ENCODE measurements at regions not wholly inside any gene's neighbourhood (a gene's known extent, or its start where the extent isn't known, plus 50 kb on each side); places are given as distances from the start of the nearest gene placed in this dataset.

GRCh38 chr20:60780388-60781025 lies 471.6 kb upstream of the CDH4 start:
- no peak for TF ChIP-seq CTCF (conservative IDR thresholded peaks at IDR 0.05)
- H3K27ac ChIP-seq, result no peak overlapping the region

GRCh38 chr20:60782959-60783625 lies 469.0 kb upstream of the CDH4 start:
- H3K27ac ChIP-seq, result no peak overlapping the region
- no peak for TF ChIP-seq CTCF (conservative IDR thresholded peaks at IDR 0.05)

GRCh38 chr20:60785301-60785700 lies 466.8 kb upstream of the CDH4 start:
- TF ChIP-seq CTCF (conservative IDR thresholded peaks at IDR 0.05), result no peak
- no peak overlapping the region for H3K27ac ChIP-seq

GRCh38 chr20:60785785-60786184 lies 466.3 kb upstream of the CDH4 start:
- H3K27ac ChIP-seq, result no peak overlapping the region
- 0 out of 2 replicates have a peak, but pooled peaks have one; percentile 7 for TF ChIP-seq CTCF (conservative IDR thresholded peaks at IDR 0.05)

GRCh38 chr20:60786686-60787217 lies 465.3 kb upstream of the CDH4 start:
- no peak for TF ChIP-seq CTCF (conservative IDR thresholded peaks at IDR 0.05)
- H3K27ac ChIP-seq, result no peak overlapping the region

GRCh38 chr20:60787276-60787675 lies 464.8 kb upstream of the CDH4 start:
- H3K27ac ChIP-seq, result no peak overlapping the region
- no peak for TF ChIP-seq CTCF (conservative IDR thresholded peaks at IDR 0.05)

- no peak overlapping the region for H3K27ac ChIP-seq
- TF ChIP-seq CTCF (conservative IDR thresholded peaks at IDR 0.05), result no peak
Measured at GRCh38 chr20:60788070-60788469, 464.0 kb upstream of the CDH4 start.
